Lower leg skin (tissue), 4 donors: ENCODE measurements at regions not wholly inside any gene's neighbourhood (a gene's known extent, or its start where the extent isn't known, plus 50 kb on each side); places are given as distances from the start of the nearest gene placed in this dataset.
"Not testable (repeated sequence)": the region's sequence is repeated elsewhere in the genome, so short reads cannot be mapped to it uniquely, and the experiment has no call there.

Experiments used
- DNase-seq, 2 donors: peaks; one replicate each; pipeline ENCODE4 v3.0.0-alpha.2; 2019; ENCODE audit warnings: low spot score in 2 of 2
- H3K4me3 ChIP-seq: fragments of 200-600 bp; sonication (generic); 2 replicates; pipeline ENCODE4 v1.5.1; 2017; ENCODE audit warnings: mild to moderate bottlenecking, low read depth; ENCODE audit not compliant: poor library complexity, severe bottlenecking
- POLR2A ChIP-seq, 2 donors: fragments of 450-650 bp; IDR thresholded peaks; one replicate each; pipeline ENCODE4 v1.6.1; 2016 to 2017; ENCODE audit warnings: antibody characterized with exemption in 2 of 2, mild to moderate bottlenecking in 1 of 2, moderate library complexity in 1 of 2
- WGBS, 2 donors: methylation state at CpG; one replicate each; pipeline ENCODE4 v1.1.5; 2018; 5-methylcytosine and 5-hydroxymethylcytosine counted together
- intact Hi-C: fragments of 100-400 bp; cut with DNase I; formaldehyde crosslinking; loops from one replicate; pipeline ENCODE4 v1.15.0; 2023; ENCODE audit warnings: low total_unique reads
- TF ChIP-seq, protein P1 (sequence below), 3 donors: fragments of 450-650 bp; IDR thresholded peaks; one replicate each; pipeline ENCODE4 v1.5.1; 2016; ENCODE audit warnings: antibody characterized with exemption in 3 of 3, mild to moderate bottlenecking in 3 of 3, moderate library complexity in 2 of 3

GRCh38 chr5:147113967-147114366 lies 120.9 kb upstream of the STK32A start:
- no peak overlapping the region for H3K4me3 ChIP-seq
- no peak for TF ChIP-seq POLR2A (IDR thresholded peaks at IDR 0.05)
- TF ChIP-seq, protein P1, sequence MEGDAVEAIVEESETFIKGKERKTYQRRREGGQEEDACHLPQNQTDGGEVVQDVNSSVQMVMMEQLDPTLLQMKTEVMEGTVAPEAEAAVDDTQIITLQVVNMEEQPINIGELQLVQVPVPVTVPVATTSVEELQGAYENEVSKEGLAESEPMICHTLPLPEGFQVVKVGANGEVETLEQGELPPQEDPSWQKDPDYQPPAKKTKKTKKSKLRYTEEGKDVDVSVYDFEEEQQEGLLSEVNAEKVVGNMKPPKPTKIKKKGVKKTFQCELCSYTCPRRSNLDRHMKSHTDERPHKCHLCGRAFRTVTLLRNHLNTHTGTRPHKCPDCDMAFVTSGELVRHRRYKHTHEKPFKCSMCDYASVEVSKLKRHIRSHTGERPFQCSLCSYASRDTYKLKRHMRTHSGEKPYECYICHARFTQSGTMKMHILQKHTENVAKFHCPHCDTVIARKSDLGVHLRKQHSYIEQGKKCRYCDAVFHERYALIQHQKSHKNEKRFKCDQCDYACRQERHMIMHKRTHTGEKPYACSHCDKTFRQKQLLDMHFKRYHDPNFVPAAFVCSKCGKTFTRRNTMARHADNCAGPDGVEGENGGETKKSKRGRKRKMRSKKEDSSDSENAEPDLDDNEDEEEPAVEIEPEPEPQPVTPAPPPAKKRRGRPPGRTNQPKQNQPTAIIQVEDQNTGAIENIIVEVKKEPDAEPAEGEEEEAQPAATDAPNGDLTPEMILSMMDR (IDR thresholded peaks at IDR 0.05), result no peak
- DNase-seq, result no peak
- 82% methylated on average over 2 of the region's 2 CpGs for WGBS, 2 donors
- intact Hi-C loops, result no loop called here

- H3K4me3 ChIP-seq, DNase-seq: not testable (repeated sequence)
- intact Hi-C loops, result loop anchor here (2.0 kb wide), 1 partner anchor 53 kb away; no protein-coding TSS in a partner anchor
Measured at GRCh38 chr5:147139759-147140158, 95.1 kb upstream of the STK32A start.

DNA sequence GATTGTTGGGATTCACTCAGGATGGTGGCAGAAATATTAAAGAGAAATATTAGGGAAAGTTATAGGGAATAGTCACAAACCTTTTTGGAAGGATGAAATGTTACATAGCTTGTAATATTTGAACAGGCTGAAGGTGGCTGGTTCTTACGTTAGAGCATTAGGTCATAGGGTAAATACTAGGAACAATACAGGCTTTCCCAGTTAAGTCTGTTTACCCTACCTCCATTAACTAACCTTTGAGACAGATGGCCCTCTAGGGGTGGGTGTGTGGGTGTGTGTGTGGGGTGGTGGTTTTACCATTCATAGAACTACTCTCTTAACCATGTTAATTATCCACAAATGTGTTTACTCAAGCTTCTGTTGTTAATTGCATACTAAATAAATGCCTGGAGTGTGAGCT lies 94.3 kb upstream of the STK32A start:
- no peak for DNase-seq
- no peak overlapping the region for H3K4me3 ChIP-seq
- WGBS, 2 donors, result 28 to 56% methylated on average over 1 of the region's 1 CpG
- TF ChIP-seq, protein P1 (IDR thresholded peaks at IDR 0.05), result no peak
- no peak for TF ChIP-seq POLR2A (IDR thresholded peaks at IDR 0.05)
- intact Hi-C loops, result loop anchor here (2.0 kb wide), 1 partner anchor 52 kb away; no protein-coding TSS in a partner anchor

DNA sequence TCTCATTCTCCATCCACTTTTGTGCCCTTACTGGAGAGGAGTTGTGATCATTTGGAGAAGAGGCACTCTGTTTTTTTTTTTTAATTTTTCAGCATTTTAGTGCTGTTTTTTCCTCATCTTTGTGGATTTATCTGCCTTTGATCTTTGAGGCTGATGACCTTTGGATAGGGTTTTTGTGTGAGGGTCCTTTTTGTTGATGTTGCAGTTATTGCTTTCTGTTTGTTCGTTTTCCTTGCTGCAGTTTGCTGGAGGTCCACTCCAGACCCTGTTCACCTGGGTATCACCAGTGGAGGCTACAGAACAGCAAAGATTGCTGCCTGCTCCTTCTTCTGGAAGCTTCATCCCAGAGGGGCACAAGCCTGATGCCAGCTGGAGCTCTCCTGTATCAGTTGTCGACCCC lies 93.2 kb upstream of the STK32A start:
- intact Hi-C loops, result loop anchor here (2.0 kb wide), 1 partner anchor 51 kb away; no protein-coding TSS in a partner anchor
- H3K4me3 ChIP-seq, DNase-seq: not testable (repeated sequence)
- WGBS, 2 donors, result 50 to 80% methylated on average over 2 of the region's 2 CpGs

- no peak overlapping the region for H3K4me3 ChIP-seq
- no peak for DNase-seq
- intact Hi-C loops, result no loop called here
- TF ChIP-seq, protein P1 (IDR thresholded peaks at IDR 0.05), result no peak
- no peak for TF ChIP-seq POLR2A (IDR thresholded peaks at IDR 0.05)
Measured at GRCh38 chr5:147143215-147143614, 91.6 kb upstream of the STK32A start.

GRCh38 chr5:147145328-147145727 lies 89.5 kb upstream of the STK32A start:
- intact Hi-C loops, result no loop called here
- TF ChIP-seq, protein P1 (IDR thresholded peaks at IDR 0.05), result no peak
- TF ChIP-seq POLR2A (IDR thresholded peaks at IDR 0.05), result no peak
- no peak for DNase-seq
- H3K4me3 ChIP-seq, result no peak overlapping the region
- WGBS, 2 donors, result 56 to 61% methylated on average over 1 of the region's 1 CpG

DNA sequence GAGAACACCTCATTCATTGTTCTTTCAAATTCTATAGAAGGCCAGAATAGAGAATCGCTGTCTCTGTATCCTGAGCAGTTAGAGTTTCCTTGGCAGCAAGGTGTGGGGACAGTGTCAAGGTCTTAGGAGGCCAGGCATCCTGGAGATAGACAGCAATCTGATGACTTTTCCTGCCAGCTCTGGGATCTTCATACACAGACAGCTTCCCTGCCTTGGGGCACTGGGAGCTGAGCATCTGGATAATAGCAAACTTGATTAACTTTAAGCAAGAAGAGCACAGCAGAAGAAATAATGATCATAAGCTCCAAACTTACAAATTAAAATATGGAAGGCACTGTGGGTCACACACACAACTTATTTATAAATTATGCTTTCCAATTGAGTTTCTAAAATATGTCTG lies 86.1 kb upstream of the STK32A start:
- DNase-seq, result no peak
- TF ChIP-seq, protein P1 (IDR thresholded peaks at IDR 0.05), result no peak
- no peak for TF ChIP-seq POLR2A (IDR thresholded peaks at IDR 0.05)
- H3K4me3 ChIP-seq, result no peak overlapping the region
- intact Hi-C loops, result no loop called here
- WGBS, 2 donors, result 76% methylated on average over 1 of the region's 1 CpG
